Gastrocnemius medialis (tissue), 4 donors: ENCODE measurements at regions not wholly inside any gene's neighbourhood (a gene's known extent, or its start where the extent isn't known, plus 50 kb on each side); places are given as distances from the start of the nearest gene placed in this dataset.
"Not testable (repeated sequence)": the region's sequence is repeated elsewhere in the genome, so short reads cannot be mapped to it uniquely, and the experiment has no call there.

Source experiments
- ATAC-seq, 2 donors: fragments of 150-250 bp; one replicate each; pipeline ENCODE4 v1.9.1; 2016
- DNase-seq, 2 donors: peaks; one replicate each; pipeline ENCODE4 v3.0.0-alpha.2; 2019
- H3K27ac ChIP-seq, 4 donors: fragments of 200-600 bp; sonication (generic); 1 replicate in 1 of 4; 2 replicates in 3 of 4; pipeline ENCODE4 v1.5.1; 2016 to 2018; ENCODE audit warnings: mild to moderate bottlenecking in 2 of 4, moderate library complexity in 1 of 4
- H3K27me3 ChIP-seq, 3 donors: fragments of 200-600 bp; sonication (generic) in 2 of 3; 1 replicate in 1 of 3; 2 replicates in 2 of 3; pipeline versions ENCODE4 v1.5.1 to v1.6.0; 2016 to 2019; ENCODE audit warnings: mild to moderate bottlenecking in 1 of 3, moderate library complexity in 1 of 3
- H3K36me3 ChIP-seq, 2 donors: fragments of 200-600 bp; sonication (generic) in 1 of 2; one replicate each; pipeline ENCODE4 v1.5.1; 2017 to 2018
- H3K4me1 ChIP-seq, 2 donors: fragments of 200-600 bp; sonication (generic) in 1 of 2; one replicate each; pipeline ENCODE4 v1.5.1; 2016 to 2017; ENCODE audit warnings: mild to moderate bottlenecking in 2 of 2
- H3K4me3 ChIP-seq, 4 donors: fragments of 200-600 bp; sonication (generic) in 3 of 4; 1 replicate in 1 of 4; 2 replicates in 3 of 4; pipeline ENCODE4 v1.5.1; 2016 to 2019; ENCODE audit warnings: mild to moderate bottlenecking in 2 of 4
- H3K9me3 ChIP-seq, 3 donors: fragments of 200-600 bp; sonication (generic) in 2 of 3; 1 replicate in 1 of 3; 2 replicates in 2 of 3; pipeline ENCODE4 v1.5.1; 2016 to 2019
- in situ Hi-C, 4 donors: fragments of 200-750 bp; cut with MboI; loops; one replicate each; pipeline versions ENCODE4 v1.15.0 to v1.8.0; 2017; ENCODE audit warnings: low sequenced_read_pairs in 4 of 4
- intact Hi-C: fragments of 100-400 bp; cut with DNase I; formaldehyde crosslinking; loops from one replicate; pipeline ENCODE4 v1.15.1; 2023; ENCODE audit warnings: low total_unique reads

- H3K4me1 ChIP-seq, H3K9me3 ChIP-seq, H3K27ac ChIP-seq, intact Hi-C loops, DNase-seq, H3K4me3 ChIP-seq, H3K27me3 ChIP-seq, in situ Hi-C loops, ATAC-seq, H3K36me3 ChIP-seq: not testable (repeated sequence)
These were observed 158.9 kb upstream of the PRKX start for GRCh38 chrX:3872226-3872879.

DNA sequence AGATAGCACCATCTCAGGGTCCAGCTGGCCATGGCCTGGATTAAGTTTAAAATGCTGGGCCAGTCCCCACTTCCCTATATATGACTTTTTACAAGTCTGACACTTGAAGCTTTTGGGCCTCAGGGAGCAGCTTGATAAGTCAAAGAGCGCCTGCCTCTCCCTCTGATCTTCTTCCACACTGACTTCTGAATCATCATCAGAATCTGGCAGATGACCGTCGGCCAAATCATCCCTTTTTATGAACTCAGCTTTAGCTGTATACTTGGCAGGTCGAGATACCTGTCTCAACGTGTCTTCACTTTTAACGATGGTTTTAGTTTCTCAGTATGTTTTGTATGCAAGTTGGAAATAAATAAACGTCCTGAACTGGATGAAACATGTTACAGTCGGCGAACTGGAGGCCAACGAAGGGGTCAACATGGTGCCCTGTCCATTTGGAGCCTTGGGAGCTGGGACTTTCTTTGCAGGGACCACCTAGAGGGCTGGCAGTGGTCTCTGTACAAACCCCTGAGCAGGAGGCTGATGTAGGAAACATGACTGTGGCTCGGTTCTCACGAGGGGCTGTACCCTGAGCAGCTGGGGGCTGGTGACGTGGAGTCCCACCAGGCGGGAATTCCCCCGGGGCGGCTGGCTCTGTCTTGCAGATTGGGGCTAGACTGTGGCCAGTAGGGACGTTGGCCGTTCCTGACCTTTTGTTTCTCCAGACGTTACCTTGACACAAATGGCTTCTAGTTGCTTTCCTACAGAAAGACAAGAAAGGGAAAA lies 153.8 kb upstream of the PRKX start:
- in situ Hi-C loops, DNase-seq, ATAC-seq, H3K27ac ChIP-seq, H3K9me3 ChIP-seq, H3K36me3 ChIP-seq, H3K4me1 ChIP-seq, intact Hi-C loops, H3K27me3 ChIP-seq, H3K4me3 ChIP-seq: not testable (repeated sequence)

- intact Hi-C loops, H3K36me3 ChIP-seq, H3K4me1 ChIP-seq, H3K27me3 ChIP-seq, H3K4me3 ChIP-seq, ATAC-seq, DNase-seq, H3K27ac ChIP-seq, H3K9me3 ChIP-seq, in situ Hi-C loops: not testable (repeated sequence)
These were observed 144.9 kb upstream of the PRKX start for GRCh38 chrX:3858332-3858731.

- H3K4me3 ChIP-seq, in situ Hi-C loops, H3K36me3 ChIP-seq, ATAC-seq, intact Hi-C loops, DNase-seq, H3K27ac ChIP-seq, H3K27me3 ChIP-seq, H3K4me1 ChIP-seq, H3K9me3 ChIP-seq: not testable (repeated sequence)
These were observed 130.2 kb upstream of the PRKX start for GRCh38 chrX:3843522-3844145.

- H3K27me3 ChIP-seq, H3K9me3 ChIP-seq, DNase-seq, intact Hi-C loops, ATAC-seq, in situ Hi-C loops, H3K36me3 ChIP-seq, H3K4me3 ChIP-seq, H3K4me1 ChIP-seq, H3K27ac ChIP-seq: not testable (repeated sequence)
These were observed 129.5 kb upstream of the PRKX start for GRCh38 chrX:3842822-3843521.

DNA sequence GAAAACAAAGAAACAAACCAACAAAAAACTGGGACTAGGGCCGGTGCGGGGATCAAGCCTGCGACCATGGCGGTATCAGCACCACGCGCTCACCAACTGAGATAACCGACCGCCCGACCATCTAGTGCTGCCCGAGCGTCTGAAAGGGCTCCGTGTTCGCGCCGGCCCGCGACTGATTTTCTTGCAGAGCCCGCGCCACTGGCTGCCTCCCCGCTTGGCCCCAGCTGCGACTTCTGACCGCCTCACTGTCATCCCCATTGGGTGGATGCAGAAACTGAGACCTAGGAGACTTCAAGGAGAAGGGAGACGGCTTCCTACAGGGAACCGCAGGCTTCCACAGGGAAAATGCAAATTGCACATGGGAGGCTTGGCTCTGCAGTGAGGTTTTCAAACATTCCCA lies 125.3 kb upstream of the PRKX start:
- H3K27me3 ChIP-seq, DNase-seq, H3K4me3 ChIP-seq, ATAC-seq, H3K27ac ChIP-seq, in situ Hi-C loops, H3K36me3 ChIP-seq, intact Hi-C loops, H3K4me1 ChIP-seq, H3K9me3 ChIP-seq: not testable (repeated sequence)

GRCh38 chrX:3837958-3838643 lies 124.7 kb upstream of the PRKX start:
- in situ Hi-C loops, intact Hi-C loops, DNase-seq, H3K27ac ChIP-seq, H3K4me1 ChIP-seq, H3K36me3 ChIP-seq, H3K27me3 ChIP-seq, ATAC-seq, H3K4me3 ChIP-seq, H3K9me3 ChIP-seq: not testable (repeated sequence)

- in situ Hi-C loops, intact Hi-C loops: not testable (repeated sequence)
These were observed 123.8 kb upstream of the PRKX start for GRCh38 chrX:3837211-3837610.

DNA sequence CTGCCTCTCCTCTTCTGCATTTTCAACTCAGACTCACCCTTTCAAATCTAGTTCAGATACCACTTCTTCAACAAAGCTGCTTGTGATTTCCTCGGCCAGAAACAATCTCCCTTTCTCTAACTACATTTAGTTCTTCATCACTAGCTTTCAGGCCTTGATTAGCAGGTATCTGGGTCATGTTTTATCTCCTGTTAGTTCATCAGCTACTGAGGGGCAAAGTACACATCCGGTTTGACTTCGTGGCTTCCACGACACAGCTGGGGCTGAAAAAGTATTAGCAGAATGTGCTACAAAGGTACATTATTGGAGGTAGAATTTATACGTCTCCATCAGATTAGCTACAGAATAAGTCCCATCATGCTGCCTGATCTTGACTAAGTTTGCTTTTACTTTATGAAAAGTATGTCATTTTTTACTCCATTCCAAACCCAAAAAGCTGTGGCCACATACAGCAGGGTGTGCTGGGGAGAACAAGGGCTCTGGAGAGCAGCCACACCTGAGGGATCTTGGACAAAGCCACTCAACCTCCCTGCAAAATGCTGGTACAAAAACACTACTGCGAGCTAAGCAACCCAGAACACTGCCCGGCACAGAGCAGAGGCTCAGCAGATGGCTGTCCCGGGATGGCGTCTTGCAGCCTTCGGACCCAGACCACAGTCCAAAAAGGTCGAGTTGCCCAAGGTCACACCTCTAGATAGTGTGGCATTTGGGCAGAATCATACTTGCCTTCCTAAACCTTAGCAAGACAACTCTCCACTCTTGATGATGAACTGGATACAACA lies 120.5 kb upstream of the PRKX start:
- H3K27ac ChIP-seq, H3K9me3 ChIP-seq, H3K36me3 ChIP-seq, H3K27me3 ChIP-seq, H3K4me1 ChIP-seq, H3K4me3 ChIP-seq, DNase-seq, ATAC-seq, in situ Hi-C loops, intact Hi-C loops: not testable (repeated sequence)

More at GRCh38 chrX:3837211-3837610, 123.8 kb upstream of the PRKX start:
- not testable (repeated sequence) for H3K4me3 ChIP-seq, H3K9me3 ChIP-seq, DNase-seq, H3K27ac ChIP-seq, H3K4me1 ChIP-seq, H3K36me3 ChIP-seq, H3K27me3 ChIP-seq, ATAC-seq

GRCh38 chrX:3830020-3830419 lies 116.6 kb upstream of the PRKX start:
- H3K4me1 ChIP-seq, H3K4me3 ChIP-seq, H3K36me3 ChIP-seq, H3K9me3 ChIP-seq, H3K27ac ChIP-seq, intact Hi-C loops, H3K27me3 ChIP-seq, DNase-seq, ATAC-seq, in situ Hi-C loops: not testable (repeated sequence)
